ENCODE measurements at regions not wholly inside any gene's neighbourhood (a gene's known extent, or its start where the extent isn't known, plus 50 kb on each side); places are given as distances from the start of the nearest gene placed in this dataset.

DNA sequence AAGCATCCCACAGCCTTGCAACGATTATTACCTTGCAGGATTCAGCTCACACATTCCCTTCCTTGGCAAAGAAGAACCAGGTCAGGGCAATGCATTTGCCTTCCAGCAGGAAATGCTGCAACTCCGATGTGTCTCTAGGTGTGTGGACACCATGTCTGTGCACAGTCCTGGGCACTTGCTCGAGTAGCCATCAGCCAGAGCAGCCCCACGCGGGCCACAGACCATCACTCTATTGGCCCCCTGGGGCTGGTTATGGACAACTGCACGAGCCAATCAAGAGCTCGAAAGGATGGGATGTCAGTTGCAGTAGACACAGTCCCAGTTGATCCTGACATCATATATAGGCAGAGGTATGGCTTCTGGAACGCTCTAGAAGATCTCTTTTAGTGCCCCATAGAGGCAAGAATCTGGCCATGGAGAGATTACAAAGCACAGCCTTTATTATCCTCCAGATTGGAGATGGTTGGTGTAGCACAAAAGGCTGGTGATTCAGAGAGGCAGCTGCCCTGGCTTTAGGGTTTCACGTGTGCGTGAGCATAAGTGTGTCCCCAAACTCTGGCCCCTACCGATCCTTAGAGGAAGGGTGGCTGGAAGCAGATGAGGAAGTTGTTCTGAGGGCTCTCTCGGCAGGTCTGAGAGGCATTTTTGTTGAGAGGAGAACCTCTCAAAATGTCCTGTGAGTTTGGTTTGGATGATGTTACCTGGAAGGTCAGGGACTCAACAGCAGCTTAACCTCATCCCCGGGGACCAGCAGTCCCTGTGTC lies 403.8 kb downstream of the SEC14L1 start:
- TF ChIP-seq, protein P1, sequence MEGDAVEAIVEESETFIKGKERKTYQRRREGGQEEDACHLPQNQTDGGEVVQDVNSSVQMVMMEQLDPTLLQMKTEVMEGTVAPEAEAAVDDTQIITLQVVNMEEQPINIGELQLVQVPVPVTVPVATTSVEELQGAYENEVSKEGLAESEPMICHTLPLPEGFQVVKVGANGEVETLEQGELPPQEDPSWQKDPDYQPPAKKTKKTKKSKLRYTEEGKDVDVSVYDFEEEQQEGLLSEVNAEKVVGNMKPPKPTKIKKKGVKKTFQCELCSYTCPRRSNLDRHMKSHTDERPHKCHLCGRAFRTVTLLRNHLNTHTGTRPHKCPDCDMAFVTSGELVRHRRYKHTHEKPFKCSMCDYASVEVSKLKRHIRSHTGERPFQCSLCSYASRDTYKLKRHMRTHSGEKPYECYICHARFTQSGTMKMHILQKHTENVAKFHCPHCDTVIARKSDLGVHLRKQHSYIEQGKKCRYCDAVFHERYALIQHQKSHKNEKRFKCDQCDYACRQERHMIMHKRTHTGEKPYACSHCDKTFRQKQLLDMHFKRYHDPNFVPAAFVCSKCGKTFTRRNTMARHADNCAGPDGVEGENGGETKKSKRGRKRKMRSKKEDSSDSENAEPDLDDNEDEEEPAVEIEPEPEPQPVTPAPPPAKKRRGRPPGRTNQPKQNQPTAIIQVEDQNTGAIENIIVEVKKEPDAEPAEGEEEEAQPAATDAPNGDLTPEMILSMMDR (IDR thresholded peaks at IDR 0.05; ENCODE audit: low read depth, low read length, missing input control): no peak
- TF ChIP-seq RAD21 (IDR thresholded peaks at IDR 0.05) (no peak), NR2F2 (IDR thresholded peaks at IDR 0.05) (no peak), FOXA1 (IDR thresholded peaks at IDR 0.05) (no peak), SP1 (IDR thresholded peaks at IDR 0.05) (no peak), TAF1 (conservative IDR thresholded peaks at IDR 0.05) (no peak), FOXA2 (IDR thresholded peaks at IDR 0.05) (no peak), HNF4A (conservative IDR thresholded peaks at IDR 0.05) (no peak)
- TF ChIP-seq, protein P2, sequence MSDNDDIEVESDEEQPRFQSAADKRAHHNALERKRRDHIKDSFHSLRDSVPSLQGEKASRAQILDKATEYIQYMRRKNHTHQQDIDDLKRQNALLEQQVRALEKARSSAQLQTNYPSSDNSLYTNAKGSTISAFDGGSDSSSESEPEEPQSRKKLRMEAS (IDR thresholded peaks at IDR 0.05): no peak

Measured in liver (tissue), 3 donors.